GM21360 (cell line): ENCODE measurements at regions not wholly inside any gene's neighbourhood (a gene's known extent, or its start where the extent isn't known, plus 50 kb on each side); places are given as distances from the start of the nearest gene placed in this dataset.

ENCODE experiments used
- ATAC-seq: cut with Tn5 transposase; IDR thresholded peaks from one replicate; pipeline ENCODE4 v1.9.1; 2021; ENCODE audit warnings: mild to moderate bottlenecking, moderate library complexity; ENCODE audit not compliant: unreplicated experiment

DNA sequence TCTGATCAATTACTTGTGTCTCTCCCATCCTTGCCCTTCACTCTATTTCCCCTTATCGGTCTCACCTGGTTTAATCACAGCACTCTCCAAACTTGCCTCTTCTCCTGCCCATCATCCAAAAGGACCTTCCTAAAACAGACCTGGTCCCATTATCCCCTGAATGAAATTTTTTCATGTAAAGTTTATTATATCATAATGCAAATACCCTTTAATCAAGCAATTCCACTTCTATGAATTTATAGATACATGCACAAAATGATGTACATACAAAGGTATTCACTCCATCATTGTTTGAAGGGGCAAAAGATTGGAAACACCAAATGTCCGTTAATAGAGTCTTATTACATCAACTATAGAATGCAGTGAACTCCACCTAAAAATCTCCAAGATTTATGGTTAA is 88.1 kb upstream of the PKDCC start:
- ATAC-seq: no peak

DNA sequence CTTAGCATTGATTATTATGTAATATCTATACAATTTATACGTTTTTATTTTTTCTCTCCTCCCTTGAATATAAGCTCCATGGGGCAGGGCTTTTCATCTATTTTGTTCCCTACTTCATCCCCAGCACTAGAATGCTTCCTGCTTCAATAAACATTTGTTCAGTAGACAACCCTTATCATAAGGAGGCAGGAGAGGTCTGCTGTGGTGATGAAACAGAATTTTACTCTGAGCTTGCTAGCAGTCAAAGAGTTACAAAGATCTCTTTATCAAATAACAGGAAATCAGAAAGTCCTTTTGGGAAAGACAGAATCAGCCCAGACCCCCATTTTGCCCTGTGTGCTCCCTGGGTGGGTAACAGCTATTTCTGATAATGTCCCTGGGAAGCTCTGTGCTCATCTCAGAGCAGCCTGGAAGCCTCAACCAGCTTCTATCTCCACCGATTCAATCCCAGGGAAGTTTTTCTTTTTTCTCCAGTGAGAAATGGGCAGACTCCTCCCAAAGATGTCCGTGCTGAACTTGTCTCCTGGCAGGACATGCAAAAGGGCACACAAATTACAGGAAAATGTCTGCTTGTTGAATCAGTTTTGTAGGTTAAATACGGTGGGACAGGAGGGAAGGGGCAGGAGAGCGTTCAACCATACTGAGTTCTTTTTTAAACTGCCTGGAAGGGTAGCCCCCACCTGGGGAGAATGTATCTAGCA is 84.7 kb upstream of the PKDCC start:
- no peak for ATAC-seq

DNA sequence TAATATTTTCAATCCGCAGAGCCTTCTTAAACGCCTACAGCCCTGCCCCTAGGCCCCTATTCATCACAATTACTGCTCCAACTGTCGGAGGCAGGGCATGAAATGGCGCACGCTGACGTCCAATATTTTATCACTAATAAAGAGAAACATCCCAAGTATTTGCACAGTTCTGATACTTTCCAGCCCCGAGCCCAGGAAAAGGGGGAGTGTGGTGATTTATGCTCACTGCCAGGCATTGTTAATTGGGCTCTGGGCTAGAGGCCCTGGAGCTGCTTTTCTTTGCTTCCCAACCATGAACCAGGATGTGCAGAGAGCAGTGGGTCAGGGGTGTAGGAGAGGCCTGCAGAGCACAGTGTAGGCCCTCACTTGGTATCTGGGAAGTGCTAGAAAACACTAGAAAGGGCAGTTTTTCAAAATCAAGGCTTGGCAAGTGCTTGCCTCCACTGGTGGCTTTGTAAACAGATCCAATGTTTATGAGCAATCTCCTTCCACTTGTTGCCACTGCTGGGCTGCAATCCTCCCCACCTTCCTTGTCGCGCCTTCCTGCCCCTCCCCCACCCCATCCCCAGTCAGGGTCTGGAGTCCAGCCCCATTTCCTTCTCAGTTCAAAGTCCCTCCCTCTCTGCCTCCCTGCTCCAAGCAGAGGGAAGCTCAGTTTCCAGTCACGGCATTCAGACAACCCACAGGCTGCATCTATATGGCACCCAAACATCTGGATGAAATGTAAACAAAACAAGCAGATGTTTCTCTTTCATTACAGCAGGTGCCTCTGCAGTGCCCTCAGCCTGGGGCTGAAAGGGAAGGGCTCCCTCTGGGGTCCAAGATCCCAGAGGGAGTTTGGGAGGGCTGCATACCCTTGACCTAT is 83.9 kb upstream of the PKDCC start:
- ATAC-seq: no peak

DNA sequence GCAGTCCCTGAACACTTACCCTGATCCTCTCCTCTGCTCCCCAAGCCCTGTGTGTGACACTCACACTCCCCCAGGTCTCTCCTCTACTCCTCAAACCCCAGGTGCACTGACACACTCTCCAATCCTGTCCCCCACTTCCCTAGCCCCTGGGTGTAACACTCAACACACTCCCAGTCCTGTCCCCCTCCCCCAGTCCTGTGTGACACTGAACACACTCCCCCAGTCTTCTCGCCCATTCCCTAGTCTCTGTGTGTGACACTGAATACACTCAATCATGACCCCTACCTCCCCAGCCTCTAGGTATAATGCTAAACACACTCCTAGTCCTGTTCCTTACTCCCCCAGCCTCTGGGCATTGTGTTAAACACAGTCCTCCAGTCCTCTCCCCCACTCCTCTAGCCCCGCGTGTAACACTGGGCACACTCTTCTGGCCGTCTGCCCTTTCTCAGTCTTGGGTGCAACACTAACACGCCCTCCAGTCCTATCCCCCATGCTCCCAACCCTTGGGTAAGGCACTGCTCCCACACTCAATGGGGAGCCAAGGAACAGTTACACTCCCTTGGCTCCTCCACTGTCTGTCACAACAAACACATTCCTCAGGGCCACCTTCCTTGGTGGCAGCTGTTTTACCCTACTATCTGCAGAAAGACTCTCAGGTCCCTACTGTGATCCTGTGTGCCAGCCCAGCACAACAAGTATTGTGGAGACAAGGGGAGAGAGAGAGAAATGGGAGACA is 82.5 kb upstream of the PKDCC start:
- ATAC-seq: no peak

DNA sequence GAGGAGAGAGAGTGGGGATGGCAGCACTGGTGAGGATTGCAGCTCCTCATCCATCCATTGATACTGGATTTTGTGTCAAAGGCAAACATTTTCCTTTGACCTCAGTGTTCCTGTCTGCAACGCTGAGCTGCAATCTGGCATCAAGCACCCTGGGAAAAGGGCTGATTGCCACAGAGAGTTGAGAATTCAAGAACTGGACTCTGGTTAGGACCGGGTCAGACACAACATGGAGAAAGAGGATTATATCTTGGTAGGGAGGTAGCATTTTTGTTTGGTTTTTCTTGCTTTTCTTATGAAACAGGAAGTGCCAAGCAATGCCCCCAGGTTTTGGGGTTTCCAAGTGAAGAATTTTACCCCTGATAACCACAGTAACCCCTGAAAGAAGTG is 81.9 kb upstream of the PKDCC start:
- no peak for ATAC-seq

DNA sequence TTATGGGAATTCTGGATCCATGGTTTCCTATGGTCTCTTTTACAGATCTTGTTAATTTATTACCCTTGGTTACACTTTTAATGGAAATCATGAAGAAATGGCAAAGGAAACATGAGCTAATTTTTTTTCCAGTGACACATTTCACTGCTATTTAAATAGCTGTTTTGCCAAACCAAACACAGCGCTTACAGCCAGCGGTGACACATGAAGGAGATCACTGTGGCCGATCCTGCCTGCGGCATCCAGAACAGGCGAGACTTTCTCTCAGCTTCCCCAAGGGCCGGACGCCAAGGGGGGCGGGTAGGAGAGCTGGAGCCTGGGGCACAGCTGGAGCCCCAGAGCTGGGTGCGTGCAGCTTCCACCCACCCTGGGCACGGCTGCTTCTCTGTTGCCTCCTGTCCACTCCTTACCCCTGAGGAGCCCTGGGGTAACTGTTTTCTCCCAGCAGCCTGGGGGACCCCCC is 81.4 kb upstream of the PKDCC start:
- ATAC-seq: no peak

DNA sequence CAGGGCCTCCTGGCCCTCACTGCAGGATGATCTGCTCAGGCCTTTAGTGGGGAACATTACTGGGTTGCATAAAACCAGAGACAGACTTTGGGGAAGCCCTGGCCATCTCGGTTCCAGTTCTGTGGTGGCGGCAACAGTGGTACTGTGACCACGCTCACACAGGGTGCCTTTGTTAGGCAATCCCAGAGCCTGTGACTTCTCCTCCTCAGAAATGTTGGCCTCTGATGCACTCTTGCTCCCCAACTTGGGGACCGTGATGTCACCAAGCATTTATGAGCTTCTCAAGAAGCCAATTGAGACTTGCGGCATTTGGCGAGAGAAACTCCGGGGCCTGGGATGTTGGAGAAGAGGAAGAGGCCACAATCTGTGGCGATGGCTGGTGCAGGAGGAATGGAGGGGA is 80.9 kb upstream of the PKDCC start:
- ATAC-seq: no peak

DNA sequence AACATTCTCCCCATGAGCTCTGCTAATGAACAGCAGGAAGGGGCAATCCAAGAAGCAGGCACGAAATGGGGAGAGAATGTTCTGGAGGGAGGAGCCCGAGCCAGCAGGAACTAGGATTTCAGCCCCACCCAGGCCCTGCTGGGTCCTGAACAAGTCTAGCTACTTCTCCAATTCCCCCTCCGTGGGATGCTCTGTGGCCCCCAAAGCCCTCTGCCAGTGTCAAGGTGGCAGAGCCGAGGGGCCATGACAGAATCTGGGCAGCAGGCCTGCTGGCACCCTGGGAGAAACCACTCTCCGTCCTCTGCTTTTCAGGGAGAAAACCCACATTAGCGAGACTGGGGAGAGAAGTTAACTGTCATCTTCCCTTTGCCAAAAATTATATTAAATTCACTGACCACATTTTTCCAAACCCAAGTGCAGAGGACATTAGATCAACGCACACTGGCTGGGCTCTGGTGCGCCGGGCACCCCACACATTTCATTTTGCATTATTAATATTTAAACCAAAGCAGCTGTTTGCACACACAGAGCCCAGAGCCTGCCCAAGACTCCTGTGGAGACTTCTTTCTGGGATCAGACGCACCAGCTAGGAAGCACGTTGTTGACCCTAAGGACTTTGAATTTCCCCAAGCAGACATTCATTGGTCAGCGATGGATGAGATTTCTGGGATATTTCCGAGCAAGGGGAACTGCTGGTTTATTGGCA is 80.2 kb upstream of the PKDCC start:
- ATAC-seq: no peak

DNA sequence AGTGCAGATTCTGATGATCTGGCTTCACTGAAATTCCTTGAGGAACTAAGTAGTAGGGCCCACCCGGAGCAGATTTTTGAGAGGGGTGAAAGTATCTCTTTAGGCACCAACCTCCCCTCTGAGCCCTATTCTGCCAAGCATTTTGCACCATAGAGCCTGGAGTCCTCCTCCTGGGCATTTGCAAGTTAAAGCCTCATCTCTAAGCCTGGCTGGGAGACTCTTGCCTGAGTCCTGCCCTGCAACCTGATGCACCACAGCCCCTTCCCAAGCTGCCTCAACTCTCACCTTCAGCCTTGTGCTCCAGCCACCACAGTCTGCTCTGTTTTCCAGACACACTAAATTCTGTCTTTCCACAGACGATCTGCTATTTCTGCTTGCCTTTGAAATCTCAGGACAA is 79.6 kb upstream of the PKDCC start:
- ATAC-seq: no peak

DNA sequence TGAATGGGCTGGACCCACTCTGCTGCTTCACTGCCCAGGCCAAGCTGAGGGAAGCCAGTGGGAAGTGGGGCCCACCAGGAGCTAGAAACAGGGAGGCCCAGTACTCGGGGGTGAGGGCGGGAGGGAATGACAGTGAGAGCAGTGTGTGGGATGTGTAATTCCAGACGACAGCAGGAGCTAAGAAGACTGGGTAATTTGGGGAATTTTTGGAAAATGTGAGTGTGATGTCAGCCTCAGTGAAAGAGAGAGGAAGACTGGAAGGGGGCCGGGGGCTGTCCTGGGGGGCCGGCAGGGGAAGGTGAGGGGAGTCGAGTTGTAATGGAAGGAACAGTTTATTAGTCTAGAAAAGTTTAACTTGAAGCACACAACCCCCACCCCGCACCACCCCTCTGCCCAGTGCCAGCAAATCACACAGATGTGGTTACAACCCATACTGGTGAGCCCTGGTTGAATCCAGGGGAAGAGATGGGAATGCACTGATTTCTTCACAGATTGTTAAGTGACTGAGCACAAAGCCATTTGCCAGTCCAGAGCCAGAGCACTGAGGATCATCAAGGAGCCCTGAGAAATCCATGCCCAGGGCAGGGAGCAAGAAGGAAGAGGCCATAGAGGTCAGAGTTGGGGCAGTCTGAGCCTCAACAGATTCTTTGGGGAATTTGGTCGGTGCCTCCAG is 76.7 kb upstream of the PKDCC start:
- no peak for ATAC-seq

DNA sequence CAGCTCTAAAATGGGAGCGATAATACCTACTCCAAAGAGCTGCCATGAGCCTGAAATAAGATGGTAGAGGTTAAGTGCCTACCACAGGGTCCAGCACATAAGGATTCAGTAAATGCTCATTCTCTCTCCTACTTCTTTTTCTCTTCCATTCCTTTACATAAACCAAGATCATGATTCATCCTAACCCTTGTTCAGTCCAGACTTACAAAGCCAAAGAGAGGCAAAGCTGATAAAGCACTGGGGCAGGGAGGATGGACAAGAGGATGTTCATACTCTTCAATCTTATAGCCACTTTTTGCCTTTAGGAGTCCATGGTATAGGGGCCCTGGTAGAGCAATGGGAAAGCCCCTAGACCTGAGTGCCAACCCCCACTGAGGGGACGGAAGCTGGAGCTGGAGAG is 75.6 kb upstream of the PKDCC start:
- no peak for ATAC-seq

DNA sequence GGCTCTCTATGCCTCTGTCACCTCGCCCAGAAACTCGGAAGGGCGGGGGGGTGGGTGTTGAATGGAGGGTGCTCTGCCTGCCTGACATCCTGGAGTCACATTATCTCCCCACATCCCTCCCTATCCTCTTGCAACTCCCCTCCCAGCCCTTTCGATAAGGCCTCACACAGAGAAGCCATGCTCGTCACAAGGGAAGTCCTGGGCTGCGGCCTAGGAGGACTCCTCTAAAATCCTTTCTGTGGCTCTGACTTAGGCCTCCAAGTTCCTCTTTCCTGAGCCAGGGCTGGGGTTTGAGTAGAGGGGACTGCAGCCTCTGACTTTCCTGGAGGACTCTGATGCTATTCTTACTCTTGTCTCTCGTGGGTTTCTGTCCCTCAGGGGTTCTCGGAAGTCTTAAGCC is 75.0 kb upstream of the PKDCC start:
- no peak for ATAC-seq

DNA sequence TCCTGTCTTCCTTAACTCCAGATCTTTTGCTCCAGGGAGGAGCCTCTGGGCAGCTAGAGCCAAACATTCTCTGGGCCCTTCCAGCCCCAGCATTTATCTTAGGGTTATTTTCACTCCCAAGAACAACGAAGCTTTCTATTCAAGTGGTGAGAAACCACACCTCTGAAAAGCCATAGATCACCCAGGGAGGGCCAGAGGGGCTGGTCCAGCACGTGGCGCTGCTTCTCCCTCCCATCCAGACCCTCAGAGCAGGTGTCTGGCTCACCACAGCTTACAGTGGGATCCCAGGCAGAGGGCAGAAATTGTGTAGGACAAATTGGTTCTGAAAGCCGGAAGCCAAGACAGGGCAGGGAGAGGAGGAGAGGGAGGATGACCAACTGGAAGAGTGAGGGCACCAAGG is 74.0 kb upstream of the PKDCC start:
- no peak for ATAC-seq

DNA sequence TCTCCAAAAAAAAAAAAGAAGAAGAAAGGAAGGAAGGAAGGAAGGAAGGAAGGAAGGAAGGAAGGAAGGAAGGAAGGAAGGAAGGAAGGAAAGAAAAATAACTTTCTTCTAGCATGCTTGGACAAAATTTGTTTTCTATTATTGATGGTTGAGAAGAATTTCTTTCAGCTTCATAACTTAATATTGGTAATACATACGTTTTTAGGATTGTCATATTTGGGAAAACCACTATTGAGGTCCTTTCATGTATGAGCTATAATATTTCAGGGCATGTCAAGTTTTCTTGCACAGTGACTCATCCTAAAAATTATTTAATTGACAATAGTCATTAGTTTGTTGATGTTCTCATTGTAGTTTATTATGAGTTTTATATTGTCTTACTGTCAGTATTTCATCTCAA is 66.4 kb upstream of the PKDCC start:
- no peak for ATAC-seq

DNA sequence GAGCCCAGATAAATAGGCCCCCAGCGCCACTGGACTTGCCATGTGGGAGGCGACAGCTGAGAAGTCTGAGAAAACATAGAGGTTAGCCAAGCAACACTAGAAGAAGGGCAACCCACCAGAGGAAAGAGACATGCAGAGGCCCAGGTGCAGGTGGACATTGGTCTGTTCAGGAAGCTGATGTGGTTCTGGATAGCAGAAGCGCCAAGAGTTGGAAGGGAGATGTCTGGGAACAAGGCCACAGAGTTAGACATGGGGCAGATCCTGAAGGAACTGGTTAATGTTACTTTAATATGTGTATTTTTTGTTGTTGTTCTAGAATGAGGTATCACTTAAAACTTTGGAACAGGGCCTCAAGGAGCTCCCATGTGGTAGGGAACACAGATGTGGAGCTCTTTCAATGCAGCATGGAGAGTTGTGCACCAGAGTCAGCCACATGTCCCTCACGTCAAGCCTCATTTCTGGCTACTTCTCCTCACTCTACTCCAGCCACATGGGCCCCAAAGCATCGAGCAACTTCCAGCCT is 62.2 kb upstream of the PKDCC start:
- no peak for ATAC-seq

DNA sequence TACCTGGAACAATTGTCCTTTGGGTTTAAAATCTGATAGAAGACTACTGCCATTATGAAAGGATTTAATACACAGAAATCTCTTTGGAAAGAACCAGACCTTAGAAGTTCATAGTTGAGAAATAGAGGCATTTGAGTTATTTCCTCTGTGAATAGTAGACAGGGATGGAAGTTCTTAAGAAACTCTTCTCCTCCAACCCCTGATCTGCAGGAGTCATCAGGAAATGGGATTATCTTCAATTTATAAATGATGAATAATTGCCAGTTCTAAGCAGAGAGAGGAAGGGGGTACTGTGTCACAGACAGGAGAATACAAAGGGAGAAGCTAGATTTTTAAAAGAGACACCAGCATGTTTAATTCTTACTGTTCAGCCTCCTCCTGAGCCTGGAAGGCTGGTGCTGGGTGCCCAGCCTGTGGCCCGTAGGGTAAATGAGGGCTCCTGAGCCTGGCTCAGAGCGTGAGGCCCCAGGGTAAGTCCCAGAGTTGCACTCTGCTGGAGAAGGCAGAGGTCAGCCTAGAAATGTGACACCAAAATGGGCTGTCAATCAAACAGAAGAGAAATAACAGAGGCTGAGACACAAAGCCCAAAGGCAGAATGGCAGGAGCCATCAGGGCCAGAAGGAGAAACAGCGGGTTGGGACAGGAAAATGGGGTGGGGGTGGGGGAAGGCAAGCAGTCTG is 58.2 kb upstream of the PKDCC start:
- ATAC-seq: no peak

DNA sequence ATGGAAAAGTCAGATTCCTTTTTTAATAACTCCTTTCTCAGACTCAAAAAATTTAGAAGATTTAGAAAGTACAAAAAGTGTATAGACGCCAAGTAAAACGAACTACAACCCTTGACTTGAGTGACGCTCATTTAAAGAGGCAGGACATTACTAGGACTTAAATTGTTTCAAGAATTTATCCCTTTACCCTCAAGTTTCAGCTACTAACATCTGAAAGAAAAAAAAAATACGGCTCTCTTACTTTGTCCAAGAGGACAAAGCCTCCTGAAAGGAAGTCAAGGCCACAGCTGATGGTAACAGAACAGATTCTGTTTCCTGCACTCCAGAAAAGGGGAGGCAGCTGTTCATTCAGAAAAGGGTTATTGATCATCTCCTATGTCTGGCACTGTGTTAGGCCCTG is 57.6 kb upstream of the PKDCC start:
- ATAC-seq: no peak

DNA sequence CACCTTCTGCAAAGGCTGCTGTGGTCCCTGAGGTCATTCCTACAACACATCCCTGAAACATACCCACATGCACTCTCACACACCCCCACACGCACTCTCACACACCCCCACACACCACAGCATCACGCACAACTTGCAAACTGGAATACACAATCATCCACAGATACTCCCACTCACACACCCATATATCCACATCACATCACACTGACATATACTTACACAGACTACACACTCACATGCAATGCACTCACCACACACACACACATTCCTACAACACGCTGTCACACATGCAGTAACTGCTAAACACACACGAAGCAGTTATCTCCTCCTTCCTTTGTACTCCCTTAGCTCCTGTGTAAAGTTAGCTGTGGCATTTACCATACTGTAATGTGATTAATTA is 57.1 kb upstream of the PKDCC start:
- no peak for ATAC-seq

DNA sequence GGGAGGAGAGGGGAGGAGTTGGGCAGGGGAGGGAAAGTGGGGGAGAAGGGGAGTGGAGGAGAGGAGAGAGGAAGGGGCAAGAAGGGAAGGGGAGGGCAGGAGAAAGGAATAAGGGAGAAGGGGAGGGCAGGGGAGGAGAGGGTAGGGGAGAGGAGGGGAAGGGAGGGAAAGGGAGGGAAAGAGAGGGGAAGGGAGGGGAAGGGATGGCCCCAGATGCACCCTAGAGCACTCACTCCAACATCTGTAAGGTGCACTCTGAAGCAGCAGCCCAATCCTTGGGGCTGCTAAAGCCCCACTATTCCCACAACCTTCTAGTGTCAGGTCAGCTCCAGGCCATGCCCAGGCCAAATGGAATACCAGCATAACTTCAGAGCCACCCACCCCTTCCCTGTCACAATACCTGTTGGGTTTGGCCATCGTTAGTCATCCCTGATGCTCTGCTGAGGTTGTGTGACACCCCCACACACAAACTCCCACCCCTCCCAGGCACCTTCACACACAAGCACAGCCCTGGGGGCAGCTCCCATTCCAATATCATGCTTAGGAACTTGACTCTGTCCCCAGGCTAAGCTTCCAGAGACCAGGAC is 55.7 kb upstream of the PKDCC start:
- ATAC-seq: no peak
